ENCODE measurements at regions not wholly inside any gene's neighbourhood (a gene's known extent, or its start where the extent isn't known, plus 50 kb on each side); places are given as distances from the start of the nearest gene placed in this dataset.

DNA sequence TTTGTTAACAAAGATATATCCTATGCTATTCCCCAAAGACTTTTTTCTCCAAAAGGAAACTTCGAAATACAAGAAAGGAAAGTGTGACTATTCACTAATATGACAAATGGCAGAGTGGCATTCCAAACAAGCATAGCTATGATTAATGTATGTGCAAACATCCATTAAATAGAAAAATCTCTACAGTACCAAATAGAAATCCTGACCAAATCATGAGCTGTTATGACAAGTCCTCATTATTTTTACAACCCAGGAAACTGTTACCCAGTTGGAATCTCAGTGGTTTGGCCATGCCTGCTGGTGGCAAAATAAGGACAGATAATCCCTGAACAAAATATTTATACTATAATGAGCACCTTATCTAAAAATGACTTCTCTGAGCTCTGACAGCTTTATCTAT, 202.1 kb downstream of the SEC23A start:
- no peak for DNase-seq

DNA sequence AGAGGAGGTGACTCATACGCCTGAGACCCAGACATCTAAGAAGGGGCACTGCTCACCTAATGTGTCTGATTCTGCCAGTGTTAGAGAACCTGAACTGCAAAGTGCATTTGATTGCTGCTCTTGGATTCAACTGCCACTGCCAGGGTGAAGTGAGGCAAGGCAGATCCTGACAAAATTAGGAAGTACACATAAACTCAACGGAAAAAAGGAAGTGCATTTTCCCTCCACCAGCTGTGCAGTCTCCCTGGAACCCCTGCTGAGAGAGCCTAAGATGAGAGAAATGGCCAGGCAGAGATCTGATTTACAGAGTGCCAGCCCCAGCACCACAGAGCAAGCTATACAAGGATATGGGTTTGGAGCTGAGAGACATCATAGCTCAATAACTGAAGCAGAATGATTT, 215.3 kb downstream of the SEC23A start:
- DNase-seq: no peak

GRCh38 chr14:38884109-38884508, 218.9 kb downstream of the SEC23A start:
- no peak for DNase-seq

GRCh38 chr14:38883127-38883526, 219.9 kb downstream of the SEC23A start:
- no peak for DNase-seq

DNA sequence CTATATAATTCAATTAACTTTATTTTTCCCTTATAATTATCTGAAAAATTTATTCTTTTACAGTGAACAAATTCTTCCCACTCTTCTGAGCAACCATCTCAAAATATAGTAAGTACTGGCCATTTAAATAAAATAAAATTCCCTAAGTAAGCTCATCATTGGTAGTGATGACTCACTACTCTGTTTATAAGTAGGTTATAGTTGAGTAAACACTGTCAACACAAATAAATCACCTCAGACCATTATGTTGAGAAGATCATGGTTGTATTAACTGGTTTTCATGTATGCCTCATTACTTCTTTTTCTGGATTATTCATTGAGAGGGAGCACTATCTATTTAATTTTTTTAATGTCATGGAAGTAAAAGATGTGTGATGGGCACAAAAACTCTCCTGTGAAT, 220.5 kb downstream of the SEC23A start:
- DNase-seq: no peak

- no peak for DNase-seq
Observed at GRCh38 chr14:38880643-38881524, 222.2 kb downstream of the SEC23A start.

DNA sequence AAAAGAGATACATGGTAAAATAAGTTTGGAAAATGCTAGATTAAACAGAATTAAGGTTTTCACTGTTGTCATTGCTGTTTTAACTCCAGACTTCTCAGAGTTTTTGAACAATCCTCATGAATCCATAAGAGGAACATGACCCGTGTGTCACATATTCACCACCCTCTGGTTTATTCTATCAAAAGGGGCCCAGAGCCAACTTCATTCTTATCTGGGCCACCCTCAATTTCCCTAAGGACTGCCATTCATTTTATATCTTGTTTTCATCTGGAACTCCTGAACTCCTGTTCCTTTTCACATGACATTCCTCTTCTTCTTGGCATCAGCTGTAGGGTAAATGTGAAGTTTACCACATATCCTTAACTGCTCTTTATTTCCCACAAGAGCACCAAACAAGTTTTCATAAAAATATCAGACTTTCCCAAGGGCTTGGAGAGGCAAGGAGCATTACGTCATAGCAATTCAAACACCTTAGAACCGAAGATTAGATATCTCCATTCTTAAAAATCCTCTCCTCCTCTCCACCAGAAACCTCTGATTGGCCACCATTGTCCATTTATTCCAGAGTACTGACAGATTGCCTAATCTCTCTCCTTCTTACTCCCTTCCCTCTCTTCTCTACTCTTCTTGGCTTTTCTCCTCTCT, 225.2 kb downstream of the SEC23A start:
- DNase-seq: no peak

GRCh38 chr14:38874721-38875120, 228.3 kb downstream of the SEC23A start:
- no peak for DNase-seq

- no peak for DNase-seq
Observed at GRCh38 chr14:38873941-38874612, 229.0 kb downstream of the SEC23A start.

DNA sequence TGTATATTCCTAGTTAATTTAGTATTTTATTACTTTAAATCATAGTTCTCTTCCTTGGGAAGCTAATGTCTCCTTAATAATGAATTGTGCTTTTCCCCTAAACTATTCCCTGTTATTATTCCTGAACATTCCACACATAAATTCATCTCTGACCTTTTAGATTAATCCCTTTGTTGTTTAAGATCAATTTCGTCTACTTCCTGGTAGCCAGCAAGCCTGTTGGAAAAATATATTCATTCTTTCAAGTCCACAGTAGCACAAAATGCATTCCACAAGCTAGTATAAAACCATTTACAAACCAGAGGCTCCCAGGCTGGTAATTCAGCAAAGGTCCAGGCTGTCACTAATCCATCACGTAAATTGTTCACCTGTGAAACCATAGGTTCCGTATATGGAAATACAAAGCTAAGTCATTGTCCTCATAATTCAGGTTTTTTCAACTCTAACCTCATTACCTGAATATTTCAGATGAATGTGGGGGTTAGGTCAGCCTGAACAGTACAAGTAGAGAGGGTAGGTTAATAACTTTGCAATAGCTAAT, 232.7 kb downstream of the SEC23A start:
- DNase-seq: no peak

GRCh38 chr14:38868399-38869290, 234.4 kb downstream of the SEC23A start:
- no peak for DNase-seq

GRCh38 chr14:38867561-38868150, 235.4 kb downstream of the SEC23A start:
- DNase-seq: peak; percentile 72

DNA sequence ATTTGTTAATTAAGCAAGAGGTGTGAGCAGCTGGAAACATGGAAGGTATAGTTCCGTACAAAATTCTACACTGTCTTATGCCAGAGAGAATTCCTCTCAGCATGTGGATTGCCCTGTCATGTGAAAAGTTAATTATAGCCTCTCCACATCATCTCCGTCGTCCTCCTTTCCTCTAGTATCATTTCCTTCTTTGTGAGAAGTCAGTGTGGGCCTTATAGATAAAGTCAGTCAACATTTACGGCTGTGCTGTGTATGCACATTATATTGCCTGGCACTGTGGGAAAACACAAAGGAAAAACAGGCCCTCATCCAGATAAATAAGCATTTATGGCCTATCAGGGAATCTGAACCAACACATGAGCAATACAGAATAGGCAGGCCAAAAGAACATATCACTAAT, 236.6 kb downstream of the SEC23A start:
- no peak for DNase-seq

GRCh38 chr14:38862366-38862765, 240.7 kb downstream of the SEC23A start:
- no peak for DNase-seq

GRCh38 chr14:38860530-38860929, 242.5 kb downstream of the SEC23A start:
- DNase-seq: no peak

- no peak for DNase-seq
Observed at GRCh38 chr14:38856798-38857197, 246.2 kb downstream of the SEC23A start.

DNA sequence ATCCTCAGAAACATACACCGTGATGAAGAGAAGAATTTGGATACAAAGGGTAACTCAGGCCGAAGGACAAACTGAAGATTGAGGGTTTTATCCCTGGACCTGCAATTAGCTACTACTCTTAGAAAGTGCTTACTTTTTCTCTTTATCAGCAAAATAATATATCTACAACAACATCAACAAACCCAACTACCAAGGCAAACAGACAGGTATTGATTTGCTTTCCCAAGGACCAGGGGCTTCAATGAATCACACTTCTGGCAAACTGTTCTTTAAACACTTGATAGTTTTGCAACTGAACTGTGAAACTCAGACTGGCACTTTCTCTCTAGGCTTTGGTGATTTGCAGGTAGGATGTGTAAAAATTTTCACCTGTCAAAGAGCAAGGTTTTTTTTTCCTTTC, 247.5 kb downstream of the SEC23A start:
- DNase-seq: no peak

- no peak for DNase-seq
Observed at GRCh38 chr14:38851111-38851510, 251.9 kb downstream of the SEC23A start.

- DNase-seq: no peak
Observed at GRCh38 chr14:38850664-38851063, 252.4 kb downstream of the SEC23A start.

GRCh38 chr14:38848243-38848935, 254.6 kb downstream of the SEC23A start:
- DNase-seq: no peak

DNA sequence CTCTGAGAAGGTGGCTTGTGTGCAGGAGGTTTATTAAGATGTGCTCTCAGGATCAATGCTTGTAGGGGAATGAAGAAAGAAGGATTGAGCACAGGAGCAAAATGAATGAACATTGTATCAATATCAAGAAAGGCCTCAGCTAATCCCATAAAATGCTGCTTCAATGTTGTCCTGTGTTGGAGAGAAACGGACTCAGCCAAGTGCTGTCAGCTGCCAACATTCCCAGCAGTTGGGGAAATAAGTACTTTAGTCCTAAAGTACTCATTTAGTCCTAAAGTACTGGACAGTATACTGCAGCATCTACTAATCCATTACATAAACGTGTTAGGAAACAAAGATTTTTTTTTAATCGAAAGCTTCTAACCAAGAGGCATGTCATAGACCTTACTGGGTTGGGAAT, 255.9 kb downstream of the SEC23A start:
- DNase-seq: no peak
